Chondrocyte (in vitro differentiated cells): ENCODE measurements at regions not wholly inside any gene's neighbourhood (a gene's known extent, or its start where the extent isn't known, plus 50 kb on each side); places are given as distances from the start of the nearest gene placed in this dataset.

Experiments
- DNase-seq: peaks from one replicate; pipeline ENCODE4 v3.0.0; 2021; ENCODE audit warnings: mixed read lengths, low spot score
- H3K27ac Mint-ChIP-seq: one replicate; pipeline ENCODE4 v1.8.0; 2021; ENCODE audit warnings: mild to moderate bottlenecking, moderate library complexity, mixed read lengths; ENCODE audit not compliant: unreplicated experiment
- H3K27me3 Mint-ChIP-seq: 2 replicates; pipeline ENCODE4 v1.8.0; 2021; ENCODE audit warnings: low read depth, mixed read lengths
- H3K36me3 Mint-ChIP-seq: 2 replicates; pipeline ENCODE4 v1.8.0; 2021; ENCODE audit warnings: low read depth, mixed read lengths
- H3K4me1 Mint-ChIP-seq: 2 replicates; pipeline ENCODE4 v1.8.0; 2021; ENCODE audit warnings: low read depth, mild to moderate bottlenecking, mixed read lengths
- H3K4me3 Mint-ChIP-seq: one replicate; pipeline ENCODE4 v1.8.0; 2021; ENCODE audit warnings: mild to moderate bottlenecking, moderate library complexity, mixed read lengths; ENCODE audit not compliant: unreplicated experiment
- H3K9me3 Mint-ChIP-seq: 2 replicates; pipeline ENCODE4 v1.8.0; 2021; ENCODE audit warnings: low read depth, mixed read lengths
- TF ChIP-seq, protein P1 (sequence below): fragments of 200-600 bp; sonication (generic); IDR thresholded peaks from 2 replicates; pipeline ENCODE4 v1.5.0; 2021; ENCODE audit warnings: antibody characterized with exemption, mild to moderate bottlenecking, moderate library complexity

DNA sequence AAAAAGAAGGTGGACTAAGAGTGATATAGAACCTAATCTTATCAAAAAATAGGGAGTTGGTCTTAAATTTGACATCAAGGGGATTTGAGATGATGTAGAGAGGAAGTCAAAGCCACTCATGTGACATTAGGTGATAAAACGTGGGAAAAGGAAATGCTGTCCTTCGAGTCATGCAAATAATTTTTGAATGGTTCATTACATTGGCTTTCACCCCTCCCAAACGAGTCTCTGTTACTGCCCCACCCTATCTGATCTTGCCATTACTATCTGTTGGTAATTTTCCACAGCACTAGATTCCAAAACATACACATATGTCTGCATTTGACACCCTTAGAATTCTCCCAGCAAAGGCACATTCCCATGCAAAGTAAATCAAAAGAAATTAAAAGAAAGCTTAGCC lies 531.1 kb upstream of the ADAMTS5 start:
- TF ChIP-seq, protein P1, sequence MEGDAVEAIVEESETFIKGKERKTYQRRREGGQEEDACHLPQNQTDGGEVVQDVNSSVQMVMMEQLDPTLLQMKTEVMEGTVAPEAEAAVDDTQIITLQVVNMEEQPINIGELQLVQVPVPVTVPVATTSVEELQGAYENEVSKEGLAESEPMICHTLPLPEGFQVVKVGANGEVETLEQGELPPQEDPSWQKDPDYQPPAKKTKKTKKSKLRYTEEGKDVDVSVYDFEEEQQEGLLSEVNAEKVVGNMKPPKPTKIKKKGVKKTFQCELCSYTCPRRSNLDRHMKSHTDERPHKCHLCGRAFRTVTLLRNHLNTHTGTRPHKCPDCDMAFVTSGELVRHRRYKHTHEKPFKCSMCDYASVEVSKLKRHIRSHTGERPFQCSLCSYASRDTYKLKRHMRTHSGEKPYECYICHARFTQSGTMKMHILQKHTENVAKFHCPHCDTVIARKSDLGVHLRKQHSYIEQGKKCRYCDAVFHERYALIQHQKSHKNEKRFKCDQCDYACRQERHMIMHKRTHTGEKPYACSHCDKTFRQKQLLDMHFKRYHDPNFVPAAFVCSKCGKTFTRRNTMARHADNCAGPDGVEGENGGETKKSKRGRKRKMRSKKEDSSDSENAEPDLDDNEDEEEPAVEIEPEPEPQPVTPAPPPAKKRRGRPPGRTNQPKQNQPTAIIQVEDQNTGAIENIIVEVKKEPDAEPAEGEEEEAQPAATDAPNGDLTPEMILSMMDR, result no peak
- peaks cover 2% of the 10 kb centered on the region for H3K9me3 Mint-ChIP-seq

DNA sequence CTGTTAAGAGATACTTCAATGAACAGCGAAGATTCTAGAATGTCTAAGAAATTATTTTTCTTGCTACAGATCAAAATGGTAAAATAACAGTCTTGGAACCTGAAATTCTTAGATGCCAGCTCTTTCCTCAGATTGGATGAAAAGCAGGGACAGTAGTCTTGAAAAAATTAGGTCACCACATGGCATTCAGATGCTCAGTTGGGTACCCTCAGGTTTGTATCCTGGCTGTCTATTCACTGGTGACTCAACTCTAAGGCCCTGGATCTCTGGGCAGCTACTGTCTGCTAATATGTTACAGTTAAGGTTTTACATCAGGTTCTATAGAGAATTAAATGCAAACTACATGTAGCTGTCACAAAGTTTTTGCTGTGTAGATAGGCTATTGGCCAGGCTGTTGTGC lies 528.9 kb upstream of the ADAMTS5 start:
- peaks cover 2% of the 10 kb centered on the region for H3K9me3 Mint-ChIP-seq

More for the DNA sequence above, 531.1 kb upstream of the ADAMTS5 start:
- Mint-ChIP-seq H3K4me1 (no peaks in the 10 kb centered on the region), H3K36me3 (no peaks in the 10 kb centered on the region), H3K4me3 (no peak overlapping the region), H3K27ac (no peak overlapping the region), H3K27me3 (no peaks in the 10 kb centered on the region)
- DNase-seq, result no peak

DNA sequence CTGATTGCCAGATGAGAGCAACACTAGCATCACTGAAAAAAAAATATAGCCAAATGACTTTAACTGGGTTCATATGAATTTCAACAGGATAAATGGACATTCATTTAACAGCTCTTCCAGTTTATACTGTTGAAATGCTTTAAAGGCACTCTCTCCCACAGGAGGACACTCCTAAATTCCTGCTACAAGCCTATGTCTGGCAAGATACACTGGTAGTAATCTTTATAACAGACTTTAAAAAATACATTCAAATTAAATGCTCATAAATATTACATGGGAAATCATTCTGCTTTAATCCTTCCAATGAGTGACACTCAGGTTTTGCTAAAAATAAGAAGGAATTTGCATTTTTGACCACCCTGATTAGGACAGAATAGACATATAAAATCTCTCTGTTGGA lies 526.7 kb upstream of the ADAMTS5 start:
- H3K27me3 Mint-ChIP-seq, result peaks cover 3% of the 10 kb centered on the region
- H3K4me1 Mint-ChIP-seq, result no peaks in the 10 kb centered on the region
- no peak overlapping the region for H3K27ac Mint-ChIP-seq
- TF ChIP-seq, protein P1, result no peak
- peaks cover 2% of the 10 kb centered on the region for H3K9me3 Mint-ChIP-seq
- no peak overlapping the region for H3K4me3 Mint-ChIP-seq
- DNase-seq, result no peak
- H3K36me3 Mint-ChIP-seq, result no peaks in the 10 kb centered on the region

More for the DNA sequence above, 528.9 kb upstream of the ADAMTS5 start:
- H3K4me3 Mint-ChIP-seq, result no peak overlapping the region
- DNase-seq, result no peak
- H3K27ac Mint-ChIP-seq, result no peak overlapping the region
- TF ChIP-seq, protein P1, result no peak
- no peaks in the 10 kb centered on the region for H3K36me3 Mint-ChIP-seq
- peaks cover 3% of the 10 kb centered on the region for H3K27me3 Mint-ChIP-seq
- no peaks in the 10 kb centered on the region for H3K4me1 Mint-ChIP-seq

DNA sequence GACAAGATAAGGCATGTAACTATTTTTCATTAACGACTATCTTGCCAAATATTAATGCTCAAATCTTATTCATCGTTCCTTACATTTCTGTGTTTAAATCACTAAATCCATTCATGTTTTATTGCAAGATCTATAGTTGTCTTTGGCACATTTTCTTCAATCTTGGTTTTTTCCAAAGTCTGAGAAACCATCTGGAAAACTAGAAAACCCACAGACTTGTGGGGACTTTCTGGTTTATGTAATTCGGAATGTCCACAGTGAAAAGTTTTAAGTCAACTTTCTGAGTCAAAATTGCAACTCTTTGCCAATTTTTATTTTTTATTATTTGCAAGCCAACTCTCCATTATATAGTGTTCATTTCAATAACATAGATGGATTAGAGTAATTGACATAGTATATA lies 520.8 kb upstream of the ADAMTS5 start:
- DNase-seq, result no peak
- TF ChIP-seq, protein P1, result no peak
- no peak overlapping the region for H3K27ac Mint-ChIP-seq
- H3K36me3 Mint-ChIP-seq, result no peaks in the 10 kb centered on the region
- peaks cover 3% of the 10 kb centered on the region for H3K27me3 Mint-ChIP-seq
- no peaks in the 10 kb centered on the region for H3K9me3 Mint-ChIP-seq
- H3K4me3 Mint-ChIP-seq, result no peak overlapping the region
- H3K4me1 Mint-ChIP-seq, result peaks cover 3% of the 10 kb centered on the region

DNA sequence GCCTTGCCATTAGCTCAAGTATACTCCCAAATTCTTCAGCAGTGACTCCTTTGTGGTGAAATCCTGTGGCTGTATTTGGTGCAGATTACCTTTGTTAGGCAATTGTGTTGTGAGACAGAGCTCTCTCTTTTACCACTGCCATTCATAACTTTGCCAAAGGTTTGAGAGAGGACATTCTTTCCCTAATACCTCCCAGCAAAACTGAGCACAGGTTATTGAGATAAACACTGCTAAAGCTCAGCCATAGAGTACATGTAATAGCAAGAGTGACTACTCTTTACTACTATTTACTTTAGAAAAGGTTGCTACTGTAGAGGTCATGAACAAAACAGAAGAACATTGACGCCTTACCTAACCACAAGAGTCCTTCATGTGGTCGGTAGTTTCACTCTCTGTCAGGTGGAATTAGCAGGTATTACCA lies 514.0 kb upstream of the ADAMTS5 start:
- DNase-seq, result no peak
- peaks cover 4% of the 10 kb centered on the region for H3K4me1 Mint-ChIP-seq
- no peak overlapping the region for H3K27ac Mint-ChIP-seq
- no peaks in the 10 kb centered on the region for H3K36me3 Mint-ChIP-seq
- TF ChIP-seq, protein P1, result no peak
- peaks cover 8% of the 10 kb centered on the region for H3K9me3 Mint-ChIP-seq
- H3K4me3 Mint-ChIP-seq, result no peak overlapping the region
- no peaks in the 10 kb centered on the region for H3K27me3 Mint-ChIP-seq
